ENCODE measurements at regions not wholly inside any gene's neighbourhood (a gene's known extent, or its start where the extent isn't known, plus 50 kb on each side); places are given as distances from the start of the nearest gene placed in this dataset.

DNA sequence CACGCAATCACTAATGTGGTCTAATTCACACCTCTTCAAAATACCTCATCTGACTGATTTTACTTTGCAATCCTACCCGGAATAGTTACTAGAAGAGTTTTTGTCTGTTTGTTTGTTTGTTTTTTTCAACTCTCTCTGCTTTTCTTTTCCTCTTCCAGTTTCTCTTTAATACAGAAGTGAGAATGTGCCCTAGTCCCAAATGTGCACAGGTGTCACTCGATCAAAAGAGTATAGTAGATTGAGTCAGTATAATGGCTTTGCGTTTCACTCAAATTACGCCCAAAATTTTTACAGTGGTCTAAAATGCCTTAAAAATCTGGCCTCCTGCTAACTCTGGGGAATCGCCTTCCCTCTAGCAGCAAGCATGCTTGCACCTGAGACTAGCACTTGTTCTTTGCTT is 1536.8 kb downstream of the KCNT2 start:
- DNase-seq (ENCODE audit: low read depth): no peak

DNA sequence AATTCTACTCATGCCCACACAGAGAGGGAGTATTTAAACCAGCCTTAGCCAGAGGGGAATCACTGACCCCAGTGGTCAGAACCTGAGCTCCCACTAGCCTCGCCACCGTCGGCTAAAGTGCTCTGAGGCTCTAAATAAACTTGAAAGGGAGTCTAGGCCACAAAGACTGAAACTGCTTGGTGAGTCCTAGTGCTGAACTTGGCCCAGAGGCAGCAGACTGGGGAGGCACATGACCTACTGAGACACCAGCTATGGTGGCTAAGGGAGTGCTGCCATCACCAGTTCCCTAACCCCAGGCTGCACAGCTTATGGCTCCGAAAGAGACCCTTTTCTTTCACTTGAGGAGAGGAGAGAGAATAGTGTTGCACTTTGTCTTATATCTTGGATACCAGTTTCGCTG is 1542.8 kb downstream of the KCNT2 start:
- no peak for DNase-seq (ENCODE audit: low read depth)

DNA sequence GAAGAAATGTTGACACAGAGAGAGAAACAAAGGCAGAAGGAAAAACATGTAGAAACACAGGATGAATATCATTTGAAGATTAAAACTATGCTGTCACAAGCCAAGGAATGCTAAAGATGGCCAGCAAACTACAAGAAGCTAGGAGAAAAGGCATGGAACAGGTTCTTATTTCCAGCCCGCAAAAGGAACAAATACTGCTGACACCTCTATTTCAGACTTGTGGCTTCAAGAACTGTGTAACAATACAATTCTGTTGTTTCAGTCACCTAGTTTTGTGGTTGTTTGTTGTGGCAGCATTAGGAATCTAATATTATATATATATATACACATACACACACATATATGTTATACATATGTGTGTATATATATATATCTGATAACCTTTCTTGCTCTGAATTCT is 1543.9 kb downstream of the KCNT2 start:
- no peak for DNase-seq (ENCODE audit: low read depth)

DNA sequence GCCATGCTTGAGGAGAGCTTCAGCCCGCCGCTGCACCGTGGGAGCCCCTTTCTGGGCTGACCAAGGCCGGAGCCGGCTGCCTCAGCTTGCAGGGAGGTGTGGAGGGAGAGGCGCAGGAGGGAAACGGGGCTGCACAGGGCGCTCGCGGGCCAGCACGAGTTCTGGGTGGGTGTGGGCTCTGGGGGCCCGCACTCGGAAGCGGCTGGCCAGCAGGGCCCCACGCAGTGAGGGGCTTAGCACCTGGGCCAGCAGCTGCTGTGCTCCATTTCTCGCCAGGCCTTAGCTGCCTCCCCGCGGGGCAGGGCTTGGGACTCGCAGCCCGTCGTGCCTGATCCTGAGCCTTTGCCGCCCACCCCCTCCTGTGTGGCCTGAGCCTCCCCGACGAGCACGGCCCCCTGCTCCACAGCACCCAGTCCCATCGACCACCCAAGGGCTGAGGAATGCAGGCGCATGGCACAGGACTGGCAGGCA is 1554.0 kb downstream of the KCNT2 start:
- no peak for DNase-seq (ENCODE audit: low read depth)

DNA sequence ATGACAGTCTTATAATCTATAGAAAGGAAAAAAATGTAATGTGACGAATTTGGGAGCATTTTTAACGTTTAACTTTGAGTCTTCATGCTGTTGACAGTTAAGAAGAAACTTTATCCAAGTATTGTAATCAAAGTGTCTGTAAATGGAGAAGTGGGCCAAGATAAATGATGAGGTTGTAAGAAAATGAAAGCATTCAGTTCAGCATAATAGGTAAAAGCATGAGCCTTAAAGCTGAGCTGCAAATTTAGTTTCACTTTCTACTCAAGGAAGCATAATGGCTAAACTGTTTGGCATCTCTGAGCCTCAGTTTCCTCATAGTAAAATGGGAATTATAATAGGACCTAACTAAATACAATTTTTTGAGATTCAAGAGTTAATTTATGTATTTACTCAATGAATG is 1554.8 kb downstream of the KCNT2 start:
- DNase-seq (ENCODE audit: low read depth): no peak

DNA sequence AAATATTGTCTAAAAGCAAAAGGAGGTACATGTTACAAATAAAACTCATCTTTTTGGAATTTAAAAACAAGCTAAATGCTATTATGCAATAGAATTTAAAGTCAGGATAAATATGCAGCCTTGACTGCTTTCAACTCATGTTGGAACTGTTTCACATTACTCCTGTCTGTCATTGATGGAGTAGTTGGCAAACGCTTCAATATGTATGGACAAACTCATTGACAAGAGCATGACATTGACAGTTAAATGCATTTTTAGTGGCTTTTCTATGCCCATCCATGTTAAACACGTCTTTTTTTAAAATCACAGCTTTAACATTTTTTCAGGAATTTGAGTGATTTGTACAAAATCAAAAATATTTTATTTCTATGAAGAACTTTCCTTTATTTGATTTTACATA is 1560.5 kb downstream of the KCNT2 start:
- no peak for DNase-seq (ENCODE audit: low read depth)

DNA sequence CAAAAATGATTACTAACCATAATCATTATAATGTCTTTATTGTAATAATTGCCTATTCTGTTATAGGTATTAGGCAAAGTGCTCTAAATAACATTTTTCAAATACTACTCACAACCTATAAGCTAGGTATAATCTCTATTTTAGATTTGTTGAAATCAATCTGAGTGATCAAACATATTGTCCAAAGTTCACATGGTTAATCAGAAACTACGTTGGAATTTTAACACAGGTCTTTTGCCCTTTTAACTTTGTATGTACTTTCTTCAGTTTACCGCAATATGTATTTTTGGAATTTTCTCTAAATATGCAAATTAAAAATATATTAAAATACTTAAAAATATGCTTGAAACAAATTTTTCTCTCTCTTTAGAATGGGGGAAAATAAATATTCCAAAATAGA is 1563.2 kb downstream of the KCNT2 start:
- DNase-seq (ENCODE audit: low read depth): no peak

DNA sequence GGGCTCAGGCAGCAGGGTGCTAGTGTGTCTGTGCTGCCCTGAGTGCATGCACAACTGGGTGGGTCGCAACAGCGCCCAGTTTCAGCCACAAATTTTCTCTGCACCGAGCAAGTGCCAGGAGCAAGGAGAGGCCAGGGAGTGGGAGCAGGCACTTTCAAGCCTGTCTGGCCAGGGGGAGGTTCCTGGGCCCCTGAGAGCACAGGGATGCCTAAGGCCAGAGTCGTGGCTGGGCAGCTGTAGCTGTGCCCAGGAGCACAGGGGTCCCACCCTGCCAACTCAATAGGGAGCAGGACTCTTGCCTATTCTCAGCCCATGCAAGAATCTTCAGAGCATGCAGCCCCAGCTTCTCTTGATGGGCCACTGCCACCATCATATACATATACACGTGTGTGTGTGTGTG is 1577.4 kb downstream of the KCNT2 start:
- no peak for DNase-seq (ENCODE audit: low read depth)

DNA sequence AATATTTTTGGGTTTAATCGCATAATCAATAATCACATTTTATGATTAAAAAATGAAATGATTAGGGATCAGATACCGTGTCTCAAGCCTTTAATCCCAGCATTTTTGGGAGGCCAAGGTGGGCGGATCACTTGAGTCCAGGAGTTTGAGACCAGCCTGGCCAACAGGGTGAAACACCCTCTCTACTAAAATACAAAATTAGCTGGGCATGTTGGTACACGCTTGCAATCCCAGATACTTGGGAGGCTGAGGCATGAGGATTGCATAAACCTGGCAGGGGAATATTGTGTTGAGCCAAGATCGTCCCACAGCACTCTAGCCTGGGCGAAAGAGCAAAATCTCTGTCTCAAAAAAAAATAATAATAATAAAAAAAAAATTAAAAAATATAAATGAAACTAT is 1581.4 kb downstream of the KCNT2 start:
- DNase-seq (ENCODE audit: low read depth): no peak

DNA sequence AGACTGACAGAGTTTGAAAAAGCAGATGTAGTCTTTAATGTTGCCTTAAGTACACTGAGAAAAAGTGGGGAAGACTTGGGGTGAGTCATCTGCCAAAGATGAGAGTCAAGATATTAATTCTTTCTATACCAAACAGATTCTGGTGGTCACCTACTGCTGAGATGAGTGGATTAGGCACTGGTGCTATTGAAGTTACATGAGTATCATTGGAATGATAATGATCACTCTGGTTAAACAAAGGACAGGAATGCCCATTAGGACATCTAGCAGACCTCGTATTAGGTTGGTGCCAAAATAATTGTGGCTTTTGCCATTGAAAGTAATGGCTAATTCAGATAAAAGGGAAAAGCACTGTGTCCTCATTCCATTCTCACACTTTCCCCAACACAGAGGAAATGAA is 1588.9 kb downstream of the KCNT2 start:
- DNase-seq (ENCODE audit: low read depth): no peak

DNA sequence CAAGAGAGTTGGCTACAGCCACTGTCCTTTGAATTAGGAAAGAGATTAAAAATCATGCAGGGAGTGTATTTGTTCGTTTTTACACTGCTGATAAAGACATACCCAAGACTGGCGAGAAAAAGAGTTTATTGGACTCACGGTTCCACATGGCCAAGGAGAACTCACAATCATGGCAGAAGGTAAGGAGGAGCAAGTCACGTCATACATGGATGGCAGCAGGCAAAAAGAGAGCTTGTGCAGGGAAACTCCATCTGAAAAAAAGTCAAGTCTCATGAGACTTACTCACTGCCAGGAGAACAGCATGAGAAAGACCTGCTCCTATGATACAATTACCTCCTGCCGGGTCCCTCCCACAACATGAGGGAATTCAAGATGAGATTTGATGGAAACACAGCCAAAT is 1595.2 kb downstream of the KCNT2 start:
- no peak for DNase-seq (ENCODE audit: low read depth)

DNA sequence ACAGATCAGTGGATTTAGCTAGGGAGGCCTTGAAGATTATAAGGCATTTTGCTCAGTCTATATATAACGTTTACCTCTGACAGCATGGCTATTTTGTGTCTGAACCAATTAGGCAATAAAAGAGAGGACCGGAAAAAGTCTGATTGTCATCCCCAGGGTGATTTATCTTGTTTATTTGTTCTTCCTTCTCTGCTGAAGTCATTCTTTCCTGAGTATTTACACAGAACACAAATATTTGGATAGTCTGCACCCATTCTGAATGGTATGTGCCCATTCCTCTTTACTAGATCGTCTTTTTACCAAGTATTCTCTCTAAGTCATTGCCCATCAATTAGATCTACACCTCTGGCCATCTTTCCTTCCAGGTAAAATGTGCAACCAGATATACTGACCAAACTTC is 1602.9 kb downstream of the KCNT2 start:
- no peak for DNase-seq (ENCODE audit: low read depth)

DNA sequence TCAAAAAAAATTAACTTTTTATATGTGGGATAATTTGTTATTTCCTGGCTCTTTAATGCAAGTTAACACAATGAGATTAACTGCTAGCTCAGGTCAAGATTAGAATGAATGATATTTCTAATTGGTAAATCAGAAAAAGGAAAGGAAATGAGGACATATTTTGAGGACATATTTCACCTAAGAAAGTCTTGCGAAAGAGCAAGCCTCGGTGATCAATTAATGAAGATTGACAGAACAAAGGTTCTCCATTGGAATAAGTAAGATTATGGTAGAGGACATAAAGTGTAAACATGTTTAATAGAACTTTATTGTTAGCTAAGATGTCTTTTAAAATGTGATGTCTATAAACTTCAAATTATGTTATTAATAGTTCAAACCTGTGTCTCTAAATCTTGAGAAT is 1617.8 kb downstream of the KCNT2 start:
- no peak for DNase-seq (ENCODE audit: low read depth)

DNA sequence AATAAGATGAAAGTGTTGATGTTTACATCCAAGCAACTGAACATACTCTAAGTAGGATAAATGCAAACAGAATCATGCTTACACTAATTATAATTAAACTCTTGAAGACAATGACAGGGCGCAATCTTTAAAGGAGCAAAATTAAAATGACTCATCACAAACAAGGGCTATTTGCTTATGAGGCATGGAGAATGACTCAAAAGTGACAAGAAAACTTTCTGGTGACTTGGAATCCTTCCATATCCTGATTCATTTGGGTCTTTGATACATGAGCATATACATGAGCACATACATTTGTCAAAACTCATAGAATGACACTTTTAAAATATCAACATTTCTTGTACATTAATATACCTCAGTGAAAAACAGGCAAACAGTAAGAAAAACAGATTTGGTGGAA is 1632.3 kb downstream of the KCNT2 start:
- DNase-seq (ENCODE audit: low read depth): no peak

DNA sequence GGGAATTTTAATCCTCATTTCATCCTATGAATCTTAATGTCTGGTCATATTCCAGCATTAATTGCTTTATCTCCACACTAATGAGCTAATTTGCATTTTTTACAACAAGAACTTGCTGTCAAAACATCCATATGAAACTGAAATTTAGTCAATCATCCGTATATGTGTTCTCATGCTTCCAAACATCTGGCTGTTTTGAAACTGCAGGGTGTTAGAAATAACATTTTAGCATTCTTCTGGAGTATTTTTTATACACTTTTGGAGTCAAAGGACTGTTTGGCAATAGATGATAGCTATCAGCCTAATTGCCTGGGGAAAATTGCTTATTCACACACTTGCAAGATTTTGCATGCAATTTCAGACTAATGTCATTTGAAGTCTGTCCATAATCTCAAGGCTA is 1639.3 kb downstream of the KCNT2 start:
- DNase-seq (ENCODE audit: low read depth): no peak

DNA sequence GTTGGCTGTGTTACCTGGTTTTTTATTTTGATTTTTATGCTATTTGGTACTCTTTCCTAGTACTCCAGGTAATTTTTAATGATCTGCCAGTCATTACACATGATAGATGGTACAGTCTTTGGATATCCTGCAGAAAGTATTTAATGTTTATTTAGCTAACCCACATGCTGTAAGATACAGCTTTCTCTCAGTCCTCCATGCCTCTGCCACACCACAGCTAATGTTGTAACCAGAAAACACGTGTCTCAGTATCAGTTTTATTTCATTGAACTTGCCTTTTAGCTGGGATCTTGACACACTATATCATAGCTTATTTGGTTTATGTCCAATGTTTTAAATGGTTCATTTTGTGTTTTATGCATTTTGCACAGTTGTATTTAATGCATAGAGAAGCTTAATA is 1648.4 kb downstream of the KCNT2 start:
- DNase-seq (ENCODE audit: low read depth): no peak

DNA sequence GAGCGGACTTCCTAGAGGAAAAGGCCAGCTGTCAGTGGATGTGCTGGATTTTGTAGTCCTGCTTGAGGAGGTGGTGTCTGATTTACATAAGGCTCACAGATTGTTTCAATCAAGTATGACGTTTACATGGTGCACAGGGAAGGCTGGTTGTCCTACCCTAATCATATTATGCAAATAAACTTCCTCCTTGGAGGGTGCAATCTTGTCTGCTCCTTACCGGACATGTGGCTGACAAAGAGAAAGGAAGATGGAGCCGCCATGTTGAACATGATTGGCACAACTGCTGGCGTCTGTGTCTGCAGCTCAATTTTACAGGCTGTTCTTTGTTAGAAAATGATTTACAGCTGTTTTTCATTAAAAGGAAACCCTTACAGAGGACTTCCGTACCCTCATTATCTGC is 1656.1 kb downstream of the KCNT2 start:
- no peak for DNase-seq (ENCODE audit: low read depth)

DNA sequence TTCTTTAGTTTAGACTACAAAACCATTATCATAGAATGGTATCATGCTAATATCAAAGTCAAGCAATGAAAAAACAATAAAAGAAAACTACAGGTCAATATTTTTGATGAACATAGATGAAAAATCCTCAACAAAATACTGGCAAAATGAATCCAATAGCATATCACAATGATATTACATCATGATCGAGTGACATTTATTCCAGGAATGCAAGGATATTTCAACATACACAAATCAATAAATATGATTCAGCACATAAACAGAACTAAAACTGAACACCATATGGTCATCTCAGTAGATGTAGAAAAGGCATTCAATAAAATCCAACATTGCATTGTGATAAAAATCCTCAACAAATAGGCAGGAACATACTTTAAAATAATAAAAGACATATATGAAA is 1657.7 kb downstream of the KCNT2 start:
- DNase-seq (ENCODE audit: low read depth): no peak

DNA sequence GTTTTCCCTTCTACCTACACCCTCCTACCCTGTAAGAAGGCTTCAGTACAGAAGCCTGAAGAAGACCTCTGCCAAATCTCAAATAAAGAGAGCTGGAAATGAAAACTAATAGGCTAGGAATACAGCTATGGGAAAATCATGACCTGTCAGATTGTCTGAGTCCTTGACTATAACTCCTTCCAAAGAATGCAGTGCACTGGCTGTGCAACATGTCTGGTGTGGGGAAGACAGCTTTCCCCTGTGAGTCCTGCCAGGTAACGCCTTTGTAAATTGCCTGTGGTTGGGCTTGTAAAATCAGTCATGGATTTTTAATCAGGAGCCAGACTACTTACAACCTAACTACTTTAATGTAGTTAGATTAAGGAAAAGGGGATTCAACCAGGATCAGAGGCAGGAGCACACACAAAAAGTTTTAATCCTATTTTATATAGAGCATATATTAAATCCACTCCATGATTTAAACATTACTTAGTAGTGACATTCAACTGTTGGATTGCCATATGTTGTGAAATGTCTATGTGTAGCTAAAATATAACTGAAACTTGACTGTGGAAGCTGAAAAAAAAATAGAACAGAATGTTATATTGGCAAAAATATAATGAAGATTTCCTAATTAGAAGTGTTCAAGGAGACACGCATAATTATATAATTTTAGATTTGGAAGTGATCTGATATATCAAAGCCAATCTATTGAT is 1667.8 kb downstream of the KCNT2 start:
- DNase-seq (ENCODE audit: low read depth): no peak

DNA sequence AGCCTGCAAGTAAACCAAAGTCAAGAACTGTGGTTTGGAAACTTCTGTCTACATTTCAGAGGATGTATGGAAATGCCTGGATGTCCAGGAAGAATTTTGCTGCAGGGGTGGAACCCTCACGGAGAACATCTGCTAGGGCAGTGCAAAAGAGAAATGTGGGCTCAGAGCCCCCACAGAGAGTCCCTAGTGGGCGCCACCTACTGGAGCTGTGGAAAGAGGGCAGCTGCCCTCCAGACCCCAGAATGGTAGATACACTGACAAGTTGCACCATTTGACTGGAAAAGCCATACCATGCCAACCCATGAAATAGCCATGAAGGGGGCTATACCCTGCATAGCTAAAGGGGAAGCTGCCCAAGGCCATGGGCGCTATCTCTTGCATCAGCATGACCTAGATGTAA is 1672.4 kb downstream of the KCNT2 start:
- DNase-seq (ENCODE audit: low read depth): no peak

DNA sequence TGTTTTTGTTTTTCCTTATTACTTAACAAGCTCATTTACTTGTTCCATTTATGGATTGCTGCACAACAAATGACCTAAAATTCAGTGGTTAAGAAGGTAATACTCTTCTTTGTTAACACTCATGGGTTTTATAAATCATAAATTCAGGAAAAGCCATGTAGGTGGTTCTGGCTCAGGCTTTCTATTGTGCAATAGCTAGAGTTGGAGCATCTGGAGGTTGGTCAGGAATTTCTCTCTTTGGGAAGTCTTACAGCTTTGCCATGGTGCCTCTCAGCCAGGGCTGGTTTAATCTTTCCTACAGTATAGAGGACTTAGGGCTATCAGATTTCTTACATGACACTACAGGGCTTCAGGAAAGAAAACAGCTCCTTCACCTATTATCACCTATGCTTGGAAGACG is 1677.1 kb downstream of the KCNT2 start:
- DNase-seq (ENCODE audit: low read depth): no peak

DNA sequence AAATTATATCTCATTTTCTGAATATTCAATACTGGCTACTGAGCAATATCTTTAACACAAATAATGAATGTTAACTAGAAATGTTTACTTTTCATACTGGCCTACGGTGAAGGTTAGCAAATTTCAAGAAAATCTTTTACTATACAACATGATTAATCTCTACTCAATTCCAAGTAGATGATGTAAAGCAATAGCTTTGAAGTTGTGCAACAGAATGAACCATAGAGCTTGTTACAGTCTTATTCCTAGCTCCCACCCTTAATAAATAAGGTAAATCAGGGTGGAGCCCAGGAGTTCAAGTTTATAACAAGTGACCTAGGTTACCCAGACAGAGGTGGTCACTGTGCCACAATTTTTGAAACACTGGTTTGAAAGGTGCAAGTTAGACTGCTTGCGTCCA is 1678.1 kb downstream of the KCNT2 start:
- DNase-seq (ENCODE audit: low read depth): no peak

DNA sequence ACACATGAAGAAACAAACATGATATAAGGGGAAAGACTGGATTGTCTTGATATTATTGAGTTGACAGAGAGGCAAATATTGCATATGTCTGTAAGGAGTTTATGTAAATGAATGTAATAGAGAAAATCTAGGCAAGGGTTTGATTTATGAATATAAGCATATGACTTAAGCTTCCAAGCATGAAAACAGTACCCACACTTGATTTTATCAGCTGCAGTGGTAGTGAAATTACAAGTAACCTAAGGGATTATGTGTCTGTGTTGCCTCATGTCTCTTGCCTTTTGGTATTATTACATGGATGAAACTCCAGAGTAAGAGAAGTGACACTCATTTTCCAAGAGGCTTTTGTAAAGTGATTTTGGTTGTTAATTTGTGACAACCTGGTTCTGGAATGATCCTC is 1678.9 kb downstream of the KCNT2 start:
- DNase-seq (ENCODE audit: low read depth): no peak

DNA sequence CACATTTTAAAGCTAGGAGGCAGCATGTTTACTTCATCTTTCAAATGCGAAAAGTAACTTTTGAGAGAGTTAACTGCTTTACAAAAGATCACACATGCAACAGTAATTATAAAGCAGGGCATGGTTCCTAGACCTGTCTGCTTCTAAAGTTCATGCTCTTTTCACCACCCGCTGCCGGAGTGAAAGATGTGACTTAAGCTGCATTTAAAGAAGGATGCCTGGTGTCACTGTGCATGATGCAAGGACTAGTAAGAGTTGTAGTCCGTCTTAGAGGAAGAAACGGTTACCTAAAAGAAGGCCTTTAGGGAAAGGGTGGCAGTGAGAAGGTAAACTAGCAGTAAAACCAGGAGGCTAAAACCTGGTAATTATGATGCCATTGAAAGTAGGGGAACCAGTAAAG is 1689.1 kb downstream of the KCNT2 start:
- DNase-seq (ENCODE audit: low read depth): no peak

DNA sequence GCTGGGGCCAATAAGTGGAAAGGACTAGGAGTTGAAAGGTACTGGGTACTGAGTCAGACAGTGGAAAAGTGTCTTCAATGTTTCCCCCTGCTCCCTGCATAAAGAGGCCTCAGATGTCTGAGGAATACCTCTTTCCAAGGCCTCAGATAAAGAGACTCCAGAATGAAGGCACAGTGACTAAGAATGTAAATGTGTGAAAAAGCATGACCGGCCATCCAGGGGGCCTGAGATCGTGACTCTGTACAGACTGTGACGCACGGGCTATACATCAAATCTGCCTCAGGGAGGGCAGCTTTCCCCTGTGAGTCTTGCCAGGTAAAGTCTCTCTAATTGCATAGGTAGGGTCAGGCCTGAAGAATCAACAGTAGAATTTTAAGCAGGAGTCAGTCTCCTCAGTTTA is 1690.5 kb downstream of the KCNT2 start:
- no peak for DNase-seq (ENCODE audit: low read depth)
